Keratinocyte (primary cell): ENCODE measurements at regions not wholly inside any gene's neighbourhood (a gene's known extent, or its start where the extent isn't known, plus 50 kb on each side); places are given as distances from the start of the nearest gene placed in this dataset.
A peak's percentile ranks its signal among the peaks of the same experiment; 100 is the strongest.
"Not testable (repeated sequence)": the region's sequence is repeated elsewhere in the genome, so short reads cannot be mapped to it uniquely, and the experiment has no call there.

Experiments
- DNase-seq: peaks from one replicate; pipeline ENCODE4 v3.0.0-alpha.2; 2011; ENCODE audit warnings: low read depth, missing footprints, low spot score
- FAIRE-seq: peaks from 2 replicates; lab custom pipeline; 2011; peaks lifted over from hg19 to GRCh38; lab: Jason Lieb, UNC
- H2AFZ ChIP-seq: 2 replicates; pipeline ENCODE4 v1.6.0; 2012; ENCODE audit warnings: low read length, control low read depth, inconsistent platforms; ENCODE audit not compliant: control insufficient read depth
- H3K27ac ChIP-seq: 2 replicates; pipeline ENCODE4 v1.5.1; 2011; ENCODE audit warnings: low read length; ENCODE audit not compliant: control insufficient read depth, insufficient read depth
- H3K27me3 ChIP-seq: 3 replicates; pipeline ENCODE4 v1.6.0; 2011; ENCODE audit warnings: low read length; ENCODE audit not compliant: control insufficient read depth, insufficient read depth; ENCODE audit errors: extremely low read depth
- H3K36me3 ChIP-seq, 2 experiments: 2 replicates in 1 of 2; 3 replicates in 1 of 2; pipeline ENCODE4 v1.5.1; 2011; ENCODE audit warnings: low read length in 2 of 2, mild to moderate bottlenecking in 1 of 2; ENCODE audit not compliant: control insufficient read depth in 2 of 2, insufficient read depth in 2 of 2; ENCODE audit errors: extremely low read depth in 1 of 2
- H3K4me1 ChIP-seq: 3 replicates; pipeline ENCODE4 v1.5.1; 2011; ENCODE audit warnings: low read length; ENCODE audit not compliant: control insufficient read depth, insufficient read depth; ENCODE audit errors: extremely low read depth
- H3K4me2 ChIP-seq: 3 replicates; pipeline ENCODE4 v1.6.0; 2011; ENCODE audit warnings: low read depth, low read length; ENCODE audit not compliant: control insufficient read depth, insufficient read depth; ENCODE audit errors: extremely low read depth
- H3K4me3 ChIP-seq, 3 experiments: fragments of 200-600 bp in 1 of 3; sonication (generic) in 1 of 3; 2 replicates in 2 of 3; 3 replicates in 1 of 3; pipeline ENCODE4 v1.5.1; 2011 to 2016; ENCODE audit warnings: low read length in 3 of 3, mild to moderate bottlenecking in 3 of 3, control low read depth in 2 of 3, inconsistent platforms in 1 of 3, low read depth in 1 of 3, mixed read lengths in 1 of 3, mixed run types in 1 of 3, moderate library complexity in 1 of 3; ENCODE audit not compliant: control insufficient read depth in 2 of 3, insufficient read depth in 2 of 3; ENCODE audit errors: extremely low read depth in 1 of 3
- H3K79me2 ChIP-seq: 2 replicates; pipeline ENCODE4 v1.6.0; 2012; ENCODE audit warnings: low read length; ENCODE audit not compliant: control insufficient read depth, insufficient read depth
- H3K9ac ChIP-seq: 3 replicates; pipeline ENCODE4 v1.6.0; 2011; ENCODE audit warnings: low read length; ENCODE audit not compliant: control insufficient read depth, insufficient read depth; ENCODE audit errors: extremely low read depth
- H3K9me1 ChIP-seq: 3 replicates; pipeline ENCODE4 v1.6.0; 2011; ENCODE audit warnings: low read length; ENCODE audit not compliant: control insufficient read depth, insufficient read depth; ENCODE audit errors: extremely low read depth
- H3K9me3 ChIP-seq: 2 replicates; pipeline ENCODE4 v1.5.1; 2012; ENCODE audit warnings: low read depth, low read length; ENCODE audit not compliant: control insufficient read depth
- H4K20me1 ChIP-seq: 3 replicates; pipeline ENCODE4 v1.6.0; 2011; ENCODE audit warnings: low read length; ENCODE audit not compliant: control insufficient read depth, insufficient read depth; ENCODE audit errors: extremely low read depth
- dilution Hi-C: fragments of 300-500 bp; cut with MboI; formaldehyde crosslinking; loops from one replicate; pipeline ENCODE4 v1.7.0; 2020; ENCODE audit warnings: low sequenced_read_pairs; ENCODE audit not compliant: extremely low pct_ligation_motif_present

GRCh38 chr16:88252057-88252794 lies 130.5 kb upstream of the ZNF469 start:
- H3K9ac ChIP-seq, H3K9me1 ChIP-seq, H3K4me2 ChIP-seq, dilution Hi-C loops, H3K4me1 ChIP-seq, H3K36me3 ChIP-seq, H3K4me3 ChIP-seq, FAIRE-seq, H3K79me2 ChIP-seq, H4K20me1 ChIP-seq, H3K27ac ChIP-seq, H3K9me3 ChIP-seq, H3K27me3 ChIP-seq, H2AFZ ChIP-seq, DNase-seq: not testable (repeated sequence)

GRCh38 chr16:88258141-88258540 lies 124.6 kb upstream of the ZNF469 start:
- H3K36me3 ChIP-seq, DNase-seq, H3K9ac ChIP-seq, H3K4me2 ChIP-seq, H3K4me3 ChIP-seq, H3K9me1 ChIP-seq, H3K9me3 ChIP-seq, H2AFZ ChIP-seq, H4K20me1 ChIP-seq, H3K4me1 ChIP-seq, H3K79me2 ChIP-seq, dilution Hi-C loops, FAIRE-seq, H3K27ac ChIP-seq: not testable (repeated sequence)
- H3K27me3 ChIP-seq, result peaks cover 13% of the 10 kb centered on the region

GRCh38 chr16:88258764-88259525 lies 123.8 kb upstream of the ZNF469 start:
- H3K4me2 ChIP-seq, H3K27ac ChIP-seq, DNase-seq, H3K9me1 ChIP-seq, H4K20me1 ChIP-seq, H3K9ac ChIP-seq, H2AFZ ChIP-seq, H3K79me2 ChIP-seq, H3K9me3 ChIP-seq, H3K4me1 ChIP-seq, H3K36me3 ChIP-seq, H3K4me3 ChIP-seq, dilution Hi-C loops: not testable (repeated sequence)
- FAIRE-seq, result peak; percentile 44
- H3K27me3 ChIP-seq, result peaks cover 11% of the 10 kb centered on the region

GRCh38 chr16:88259538-88259937 lies 123.2 kb upstream of the ZNF469 start:
- H3K27me3 ChIP-seq, result peaks cover 11% of the 10 kb centered on the region
- H3K4me1 ChIP-seq, H3K27ac ChIP-seq, H2AFZ ChIP-seq, H3K36me3 ChIP-seq, H3K9me1 ChIP-seq, H3K79me2 ChIP-seq, H4K20me1 ChIP-seq, H3K4me2 ChIP-seq, DNase-seq, FAIRE-seq, H3K9ac ChIP-seq, H3K9me3 ChIP-seq, H3K4me3 ChIP-seq, dilution Hi-C loops: not testable (repeated sequence)

- H4K20me1 ChIP-seq, FAIRE-seq: not testable (repeated sequence)
Observed at GRCh38 chr16:88260146-88260545, 122.6 kb upstream of the ZNF469 start.

More at GRCh38 chr16:88260146-88260545, 122.6 kb upstream of the ZNF469 start:
- H3K4me3 ChIP-seq, H3K9me3 ChIP-seq, H3K27ac ChIP-seq, H2AFZ ChIP-seq, H3K4me2 ChIP-seq, dilution Hi-C loops, DNase-seq, H3K9ac ChIP-seq, H3K4me1 ChIP-seq, H3K36me3 ChIP-seq, H3K79me2 ChIP-seq, H3K9me1 ChIP-seq: not testable (repeated sequence)
- H3K27me3 ChIP-seq, result peaks cover 11% of the 10 kb centered on the region
